ENCODE measurements at regions not wholly inside any gene's neighbourhood (a gene's known extent, or its start where the extent isn't known, plus 50 kb on each side); places are given as distances from the start of the nearest gene placed in this dataset.

DNA sequence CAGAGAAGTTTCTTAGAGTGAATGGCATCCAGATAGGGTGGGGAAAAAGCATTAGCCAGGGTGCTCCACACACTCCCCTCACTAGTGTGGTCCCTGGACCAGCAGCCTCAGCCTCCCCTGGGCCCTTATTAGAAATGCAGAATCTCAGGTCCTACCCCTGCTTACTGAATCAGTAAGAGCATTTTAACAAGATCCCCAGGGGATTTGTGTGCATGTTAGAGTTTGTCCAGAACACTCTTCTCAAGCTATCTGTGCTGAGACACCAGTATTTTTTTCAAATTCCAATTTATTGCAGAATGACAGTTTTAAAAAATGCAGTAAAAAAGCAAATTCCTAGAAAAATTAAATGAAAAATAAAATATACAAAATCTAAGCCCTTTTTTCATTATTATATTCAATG lies 123.1 kb downstream of the MIAT start:
- no peak overlapping the region for H3T11ph ChIP-seq (ENCODE audit: low read length)
- H3K4me2 ChIP-seq (ENCODE audit: insufficient read depth, insufficient read length, low read length), result no peak overlapping the region
- no peak overlapping the region for H2BK120ac ChIP-seq (ENCODE audit: low read depth, low read length, poor library complexity, severe bottlenecking)
- H3K27ac Mint-ChIP-seq, result no peak overlapping the region
- no peak overlapping the region for H2BK15ac ChIP-seq (ENCODE audit: low read depth, low read length)
- H4K5ac ChIP-seq (ENCODE audit: insufficient read length, low read depth, low read length), result no peak overlapping the region
- no peak overlapping the region for H2BK5ac ChIP-seq (ENCODE audit: insufficient read length, low read length)
- H3K23ac ChIP-seq (ENCODE audit: insufficient read length, low read depth, low read length), result no peak overlapping the region
- TF ChIP-seq, protein P1, sequence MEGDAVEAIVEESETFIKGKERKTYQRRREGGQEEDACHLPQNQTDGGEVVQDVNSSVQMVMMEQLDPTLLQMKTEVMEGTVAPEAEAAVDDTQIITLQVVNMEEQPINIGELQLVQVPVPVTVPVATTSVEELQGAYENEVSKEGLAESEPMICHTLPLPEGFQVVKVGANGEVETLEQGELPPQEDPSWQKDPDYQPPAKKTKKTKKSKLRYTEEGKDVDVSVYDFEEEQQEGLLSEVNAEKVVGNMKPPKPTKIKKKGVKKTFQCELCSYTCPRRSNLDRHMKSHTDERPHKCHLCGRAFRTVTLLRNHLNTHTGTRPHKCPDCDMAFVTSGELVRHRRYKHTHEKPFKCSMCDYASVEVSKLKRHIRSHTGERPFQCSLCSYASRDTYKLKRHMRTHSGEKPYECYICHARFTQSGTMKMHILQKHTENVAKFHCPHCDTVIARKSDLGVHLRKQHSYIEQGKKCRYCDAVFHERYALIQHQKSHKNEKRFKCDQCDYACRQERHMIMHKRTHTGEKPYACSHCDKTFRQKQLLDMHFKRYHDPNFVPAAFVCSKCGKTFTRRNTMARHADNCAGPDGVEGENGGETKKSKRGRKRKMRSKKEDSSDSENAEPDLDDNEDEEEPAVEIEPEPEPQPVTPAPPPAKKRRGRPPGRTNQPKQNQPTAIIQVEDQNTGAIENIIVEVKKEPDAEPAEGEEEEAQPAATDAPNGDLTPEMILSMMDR (conservative IDR thresholded peaks at IDR 0.05), result no peak
- no peak for DNase-seq
- H3K27ac ChIP-seq (ENCODE audit: insufficient read length, low read depth, low read length), result no peak overlapping the region
- H3K4me3 Mint-ChIP-seq, result no peak overlapping the region
- no peak overlapping the region for H2AK5ac ChIP-seq (ENCODE audit: insufficient read length, low read length)
- H3K14ac ChIP-seq (ENCODE audit: insufficient read depth, low read length), result no peak overlapping the region
- H3K79me2 ChIP-seq (ENCODE audit: insufficient read depth, low read length), result no peaks in the 10 kb centered on the region
- H3K23me2 ChIP-seq (ENCODE audit: insufficient read length, low read depth, low read length, poor library complexity, severe bottlenecking), result no peaks in the 10 kb centered on the region
- H3K4me1 ChIP-seq (ENCODE audit: insufficient read depth, low read length), result peaks cover 2% of the 10 kb centered on the region; the same call in 1 of the 2 replicates
- no peak overlapping the region for H4K91ac ChIP-seq (ENCODE audit: insufficient read length, low read depth, low read length)
- peaks cover 67% of the 10 kb centered on the region for H3K27me3 Mint-ChIP-seq (ENCODE audit: low read depth)
- H4K8ac ChIP-seq (replicated peaks; ENCODE audit: insufficient read length, low read depth, low read length), result no peak overlapping the region
- no peak overlapping the region for H3K9ac ChIP-seq (ENCODE audit: extremely low read depth, insufficient read length, low read length)
- no peak overlapping the region for H2AFZ ChIP-seq (ENCODE audit: low read length)
- peaks cover 6% of the 10 kb centered on the region; the same call in 1 of the 2 replicates for H3K27me3 ChIP-seq (ENCODE audit: insufficient read depth, low read length)
- H3K36me3 Mint-ChIP-seq (ENCODE audit: insufficient read depth in 1 of 3, low read depth in 3 of 3), result peaks cover 9 to 28% (median 17%) of the 10 kb centered on the region in 3 experiments
- H2BK12ac ChIP-seq (ENCODE audit: insufficient read length, low read depth, low read length), result no peak overlapping the region
- H3K9me3 ChIP-seq (ENCODE audit: control insufficient read depth, low read depth, low read length), result peaks cover 9% of the 10 kb centered on the region
- peaks cover 3 to 14% of the 10 kb centered on the region in 2 experiments; a peak in 4 of 5 replicates for H3K9me3 Mint-ChIP-seq
- H4K20me1 ChIP-seq (ENCODE audit: control insufficient read depth, insufficient read depth, insufficient read length), result no peaks in the 10 kb centered on the region
- H3K4me1 Mint-ChIP-seq, result peaks cover 55 to 61% of the 10 kb centered on the region in 2 experiments
- no peak overlapping the region for H3K18ac ChIP-seq (ENCODE audit: insufficient read length, low read depth, low read length)
- H3K79me1 ChIP-seq (ENCODE audit: insufficient read depth, low read depth, low read length, poor library complexity, severe bottlenecking), result no peaks in the 10 kb centered on the region
- no peak overlapping the region for H3K56ac ChIP-seq (ENCODE audit: insufficient read length, low read depth, low read length)
- H3K4ac ChIP-seq (ENCODE audit: low read depth, low read length), result no peak overlapping the region
- no peak overlapping the region for H2BK20ac ChIP-seq (ENCODE audit: low read depth, low read length, poor library complexity, severe bottlenecking)
